ENCODE measurements at regions not wholly inside any gene's neighbourhood (a gene's known extent, or its start where the extent isn't known, plus 50 kb on each side); places are given as distances from the start of the nearest gene placed in this dataset.

DNA sequence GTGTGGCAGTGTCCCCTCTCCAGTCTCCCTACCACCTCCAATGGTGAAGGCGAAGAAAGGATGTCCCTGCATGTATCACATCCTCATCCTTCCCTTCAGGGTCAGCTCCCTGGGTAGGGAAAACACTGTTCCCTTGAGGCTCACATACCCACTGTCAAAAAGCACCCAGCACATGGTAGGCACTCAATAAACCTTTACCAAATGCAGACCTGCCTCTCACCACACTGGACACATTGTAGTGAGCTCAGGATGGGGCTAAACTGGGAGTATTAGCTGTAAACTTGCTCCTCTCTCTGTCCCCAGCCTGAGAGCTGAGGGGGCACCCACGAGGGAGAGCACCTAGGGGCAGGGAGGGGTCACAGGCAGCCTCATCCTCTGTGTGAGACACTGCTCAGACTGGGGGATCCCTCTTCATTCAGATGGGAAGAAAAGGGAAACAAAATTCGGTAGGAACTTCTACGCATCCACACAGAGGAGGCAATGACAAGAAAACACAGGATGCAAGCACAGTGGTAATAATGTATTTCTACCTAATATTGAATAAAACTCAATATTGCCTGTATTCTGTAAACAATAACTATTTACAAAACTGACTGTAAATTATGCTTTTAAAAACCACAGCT is 101.6 kb upstream of the TOP3B start:
- DNase-seq (ENCODE audit: low read depth): no peak
- TF ChIP-seq, protein P1, sequence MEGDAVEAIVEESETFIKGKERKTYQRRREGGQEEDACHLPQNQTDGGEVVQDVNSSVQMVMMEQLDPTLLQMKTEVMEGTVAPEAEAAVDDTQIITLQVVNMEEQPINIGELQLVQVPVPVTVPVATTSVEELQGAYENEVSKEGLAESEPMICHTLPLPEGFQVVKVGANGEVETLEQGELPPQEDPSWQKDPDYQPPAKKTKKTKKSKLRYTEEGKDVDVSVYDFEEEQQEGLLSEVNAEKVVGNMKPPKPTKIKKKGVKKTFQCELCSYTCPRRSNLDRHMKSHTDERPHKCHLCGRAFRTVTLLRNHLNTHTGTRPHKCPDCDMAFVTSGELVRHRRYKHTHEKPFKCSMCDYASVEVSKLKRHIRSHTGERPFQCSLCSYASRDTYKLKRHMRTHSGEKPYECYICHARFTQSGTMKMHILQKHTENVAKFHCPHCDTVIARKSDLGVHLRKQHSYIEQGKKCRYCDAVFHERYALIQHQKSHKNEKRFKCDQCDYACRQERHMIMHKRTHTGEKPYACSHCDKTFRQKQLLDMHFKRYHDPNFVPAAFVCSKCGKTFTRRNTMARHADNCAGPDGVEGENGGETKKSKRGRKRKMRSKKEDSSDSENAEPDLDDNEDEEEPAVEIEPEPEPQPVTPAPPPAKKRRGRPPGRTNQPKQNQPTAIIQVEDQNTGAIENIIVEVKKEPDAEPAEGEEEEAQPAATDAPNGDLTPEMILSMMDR (IDR thresholded peaks at IDR 0.05; ENCODE audit: insufficient read depth, low read depth, low read length): no peak
- no peak overlapping the region for H3K4me3 ChIP-seq (ENCODE audit: low read depth, low read length)

DNA sequence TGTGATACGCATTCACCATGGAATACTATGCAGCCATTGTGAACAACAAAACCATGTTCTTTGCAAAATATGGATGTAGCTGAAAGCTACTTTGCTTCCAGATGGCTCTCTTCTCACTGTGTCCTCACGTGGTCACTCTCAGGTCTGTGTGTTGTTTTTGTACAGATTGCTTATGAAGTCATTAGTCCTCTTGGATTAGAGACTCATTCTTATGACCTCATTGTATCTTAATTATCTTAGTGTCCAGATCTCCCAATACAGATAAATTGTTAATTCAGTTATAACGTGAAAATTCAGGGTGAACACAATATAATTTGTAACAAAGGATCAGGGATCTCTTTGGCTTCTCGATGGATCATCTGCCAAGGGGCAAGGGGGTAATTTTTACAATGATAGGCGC is 100.4 kb upstream of the TOP3B start:
- TF ChIP-seq, protein P1 (IDR thresholded peaks at IDR 0.05; ENCODE audit: insufficient read depth, low read depth, low read length): no peak
- DNase-seq (ENCODE audit: low read depth): no peak
- H3K4me3 ChIP-seq (ENCODE audit: low read depth, low read length): no peak overlapping the region

DNA sequence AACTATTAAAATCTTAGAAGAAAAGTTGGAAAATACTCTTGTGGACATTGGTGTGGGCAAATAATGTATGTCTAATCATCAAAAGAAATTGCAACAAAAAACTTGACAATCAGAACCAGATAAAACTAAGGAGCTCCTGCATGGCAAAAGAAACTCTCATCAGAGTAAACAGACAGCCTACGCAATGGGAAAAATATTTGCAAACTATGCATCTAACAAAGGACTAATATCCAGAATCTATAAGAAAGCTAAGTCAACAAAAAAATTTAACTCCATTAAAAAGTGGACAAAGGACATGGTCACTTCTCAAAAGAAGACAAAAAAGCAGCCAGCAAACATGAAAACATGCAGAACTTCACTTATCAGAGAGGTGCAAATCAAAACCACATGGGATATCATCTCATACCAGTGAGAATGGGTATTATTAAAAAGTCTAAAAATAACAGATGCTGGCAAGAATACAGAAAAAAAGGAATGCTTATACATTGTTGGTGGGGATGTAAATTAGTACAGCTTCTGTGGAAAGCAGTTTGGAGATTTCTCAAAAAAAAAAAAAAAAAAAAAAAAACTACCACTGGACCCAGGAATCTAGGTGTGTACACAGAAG is 99.7 kb upstream of the TOP3B start:
- no peak overlapping the region for H3K4me3 ChIP-seq (ENCODE audit: low read depth, low read length)
- no peak for DNase-seq (ENCODE audit: low read depth)
- TF ChIP-seq, protein P1 (IDR thresholded peaks at IDR 0.05; ENCODE audit: insufficient read depth, low read depth, low read length): no peak

DNA sequence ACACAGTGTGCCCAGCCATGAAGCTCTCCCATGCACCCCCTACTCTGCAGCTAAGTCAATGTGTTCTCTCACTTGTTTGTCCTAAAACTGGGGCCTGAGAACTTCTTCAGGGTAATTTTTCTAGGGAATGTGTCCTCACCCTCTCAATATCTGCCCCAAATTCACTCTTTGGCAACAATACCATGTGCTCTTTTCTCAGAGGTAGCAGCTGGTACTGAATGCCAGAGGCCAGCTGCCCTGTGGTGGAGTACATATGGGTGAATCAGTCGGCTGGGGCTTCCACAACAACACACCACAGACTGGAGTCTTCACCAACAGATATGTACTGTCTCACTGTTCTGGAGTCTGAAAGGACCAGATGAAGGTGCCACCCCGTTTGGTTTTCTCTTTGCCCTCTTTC is 97.7 kb upstream of the TOP3B start:
- no peak for DNase-seq (ENCODE audit: low read depth)
- TF ChIP-seq, protein P1 (IDR thresholded peaks at IDR 0.05; ENCODE audit: insufficient read depth, low read depth, low read length): no peak
- no peak overlapping the region for H3K4me3 ChIP-seq (ENCODE audit: low read depth, low read length)

DNA sequence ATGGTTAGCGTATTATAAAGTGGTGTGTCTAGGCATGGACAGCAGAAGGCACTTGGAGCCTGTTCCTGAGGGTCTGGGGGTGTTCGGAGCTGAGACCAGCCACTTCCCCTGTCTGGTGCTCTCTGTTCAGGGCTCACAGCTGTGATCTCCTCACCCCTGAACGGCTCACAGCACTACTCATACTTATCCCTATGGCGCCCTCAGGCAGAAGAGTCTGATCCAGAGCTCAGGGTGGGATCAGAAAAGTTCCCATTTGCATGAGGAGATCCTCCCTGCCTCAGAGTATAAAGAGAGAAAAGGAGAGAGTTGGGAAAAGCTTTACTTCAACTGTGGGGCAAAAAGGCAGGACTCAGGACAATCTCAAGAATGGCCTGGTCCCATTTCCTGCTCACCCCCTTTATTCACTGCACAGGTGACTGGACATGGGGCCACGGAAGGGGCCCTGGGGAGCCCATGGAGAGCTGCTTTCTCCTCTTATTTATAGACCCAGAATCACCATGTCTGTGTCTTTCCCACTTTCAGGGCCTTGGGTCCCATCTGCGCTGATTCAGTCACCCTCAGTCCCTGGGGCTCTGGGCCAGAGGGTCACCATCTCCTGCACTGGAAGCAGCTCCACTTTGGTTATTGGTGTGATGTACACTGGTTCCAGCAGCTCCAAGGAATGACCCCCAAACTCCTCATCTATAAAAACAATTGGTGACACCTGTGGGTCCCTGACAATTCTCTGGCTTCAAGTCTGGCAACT is 97.0 kb upstream of the TOP3B start:
- no peak overlapping the region for H3K4me3 ChIP-seq (ENCODE audit: low read depth, low read length)
- TF ChIP-seq, protein P1 (IDR thresholded peaks at IDR 0.05; ENCODE audit: insufficient read depth, low read depth, low read length): no peak
- no peak for DNase-seq (ENCODE audit: low read depth)

GRCh38 chr22:22078329-22078728 is 95.7 kb upstream of the TOP3B start:
- no peak overlapping the region for H3K4me3 ChIP-seq (ENCODE audit: low read depth, low read length)
- TF ChIP-seq, protein P1 (IDR thresholded peaks at IDR 0.05; ENCODE audit: insufficient read depth, low read depth, low read length): no peak
- no peak for DNase-seq (ENCODE audit: low read depth)

Measured in fibroblast of villous mesenchyme (primary cell).